ENCODE measurements at regions not wholly inside any gene's neighbourhood (a gene's known extent, or its start where the extent isn't known, plus 50 kb on each side); places are given as distances from the start of the nearest gene placed in this dataset.

DNA sequence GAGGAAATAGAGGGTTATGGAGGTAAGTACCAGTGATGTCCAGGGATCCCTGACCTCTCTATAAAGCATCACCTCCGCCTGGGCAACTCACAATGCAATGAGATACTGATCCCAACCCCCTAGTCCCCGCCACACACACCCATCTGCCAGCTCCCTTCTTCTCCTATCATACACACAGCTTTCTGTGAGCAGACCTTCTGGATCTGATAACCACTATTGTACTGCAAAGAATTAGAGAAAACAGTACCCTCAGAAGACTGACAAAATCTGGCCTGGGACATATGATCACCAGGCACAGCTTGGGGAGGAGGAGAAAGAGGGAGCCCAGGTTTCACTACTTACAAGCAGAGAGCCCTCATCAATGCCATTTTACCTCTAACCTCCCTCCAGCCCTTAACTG, 249.0 kb downstream of the SEC61B start:
- intact Hi-C loops (cut with DNase I): no loop called here

DNA sequence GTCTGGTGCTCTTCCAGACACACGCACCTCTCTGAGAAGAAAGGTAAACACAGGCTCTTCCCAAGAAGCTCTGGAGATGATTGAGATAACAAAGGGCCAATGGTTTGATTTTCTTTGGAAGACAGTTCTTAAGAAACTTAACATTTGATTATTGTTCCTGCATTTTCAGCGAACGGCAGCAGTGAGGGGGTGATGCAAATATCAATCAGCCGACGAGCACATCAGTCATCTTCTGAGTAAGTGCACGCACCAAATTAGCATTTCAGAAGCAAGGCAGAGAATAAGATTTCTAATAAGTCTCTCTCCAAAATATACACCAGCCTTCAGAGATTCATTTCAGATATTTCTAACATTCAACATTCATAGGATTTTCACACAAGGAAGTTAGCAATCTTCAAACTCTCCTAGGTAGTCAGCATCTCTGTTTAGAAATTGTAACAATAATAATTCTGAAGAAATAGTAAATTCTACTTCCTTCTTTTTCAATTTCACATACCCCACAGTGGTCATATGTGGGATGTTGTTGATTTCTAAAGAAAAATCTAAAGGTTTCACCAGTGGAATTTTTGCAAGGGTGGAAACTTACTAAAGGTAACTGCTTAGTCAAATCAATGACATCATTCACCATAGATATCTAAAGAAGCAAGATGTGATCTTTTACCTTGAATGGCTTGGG, 250.3 kb downstream of the SEC61B start:
- TF ChIP-seq, protein P1, sequence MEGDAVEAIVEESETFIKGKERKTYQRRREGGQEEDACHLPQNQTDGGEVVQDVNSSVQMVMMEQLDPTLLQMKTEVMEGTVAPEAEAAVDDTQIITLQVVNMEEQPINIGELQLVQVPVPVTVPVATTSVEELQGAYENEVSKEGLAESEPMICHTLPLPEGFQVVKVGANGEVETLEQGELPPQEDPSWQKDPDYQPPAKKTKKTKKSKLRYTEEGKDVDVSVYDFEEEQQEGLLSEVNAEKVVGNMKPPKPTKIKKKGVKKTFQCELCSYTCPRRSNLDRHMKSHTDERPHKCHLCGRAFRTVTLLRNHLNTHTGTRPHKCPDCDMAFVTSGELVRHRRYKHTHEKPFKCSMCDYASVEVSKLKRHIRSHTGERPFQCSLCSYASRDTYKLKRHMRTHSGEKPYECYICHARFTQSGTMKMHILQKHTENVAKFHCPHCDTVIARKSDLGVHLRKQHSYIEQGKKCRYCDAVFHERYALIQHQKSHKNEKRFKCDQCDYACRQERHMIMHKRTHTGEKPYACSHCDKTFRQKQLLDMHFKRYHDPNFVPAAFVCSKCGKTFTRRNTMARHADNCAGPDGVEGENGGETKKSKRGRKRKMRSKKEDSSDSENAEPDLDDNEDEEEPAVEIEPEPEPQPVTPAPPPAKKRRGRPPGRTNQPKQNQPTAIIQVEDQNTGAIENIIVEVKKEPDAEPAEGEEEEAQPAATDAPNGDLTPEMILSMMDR (IDR thresholded peaks at IDR 0.05): no peak
- DNase-seq: no peak
- H3K27me3 ChIP-seq: no peaks in the 10 kb centered on the region

More for the DNA sequence above, 249.0 kb downstream of the SEC61B start:
- no peak for ATAC-seq
- Histone ChIP-seq H3K9me3 (no peaks in the 10 kb centered on the region), H3K4me3 (no peak overlapping the region), H3K27me3 (no peaks in the 10 kb centered on the region), H3K36me3 (no peaks in the 10 kb centered on the region), H3K4me1 (no peaks in the 10 kb centered on the region), H3K27ac (no peak overlapping the region)
- no peak for DNase-seq
- TF ChIP-seq, protein P1 (IDR thresholded peaks at IDR 0.05): no peak

DNA sequence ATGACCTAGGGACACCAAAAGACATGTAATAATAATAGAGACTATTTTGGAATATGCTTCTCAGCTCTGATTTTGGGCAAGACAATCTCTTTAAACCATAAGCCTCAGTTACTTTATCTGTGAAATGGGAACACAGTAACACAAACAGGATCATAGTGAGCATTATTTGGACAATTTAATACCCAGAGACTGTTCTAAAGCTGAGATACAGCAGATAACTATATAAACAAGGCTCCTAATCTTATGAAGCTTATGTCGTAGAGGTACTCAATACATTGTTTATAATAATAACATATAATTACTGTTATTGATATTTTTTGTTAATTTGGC, 250.8 kb downstream of the SEC61B start:
- intact Hi-C loops (cut with DNase I): no loop called here

More for the DNA sequence above, 250.3 kb downstream of the SEC61B start:
- Histone ChIP-seq H3K27ac (no peak overlapping the region), H3K4me3 (no peak overlapping the region), H3K9me3 (no peaks in the 10 kb centered on the region), H3K36me3 (no peaks in the 10 kb centered on the region), H3K4me1 (no peaks in the 10 kb centered on the region)
- intact Hi-C loops (cut with DNase I): no loop called here
- ATAC-seq: no peak

DNA sequence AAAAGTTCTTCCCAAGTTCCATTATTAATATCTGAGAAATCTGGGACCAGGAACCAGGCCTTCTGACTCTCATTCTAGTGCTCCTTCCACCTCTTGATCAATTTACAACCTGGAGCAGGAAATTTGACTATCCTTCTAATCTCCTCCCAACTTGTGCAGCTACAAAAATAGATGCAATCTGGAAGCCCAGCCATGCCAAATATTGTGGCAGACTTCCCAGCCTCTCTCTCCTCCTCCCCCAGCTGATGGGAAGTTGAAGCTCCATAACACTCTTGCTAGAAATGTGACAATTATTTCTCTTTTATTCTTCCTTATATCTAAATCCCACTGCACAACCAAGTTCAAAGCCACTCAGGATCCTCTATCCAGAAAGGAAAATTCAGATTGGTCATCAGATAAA, 252.1 kb downstream of the SEC61B start:
- Histone ChIP-seq H3K27ac (no peak overlapping the region), H3K4me1 (no peaks in the 10 kb centered on the region), H3K36me3 (no peaks in the 10 kb centered on the region), H3K9me3 (no peaks in the 10 kb centered on the region), H3K4me3 (no peak overlapping the region), H3K27me3 (no peaks in the 10 kb centered on the region)
- DNase-seq (no peak), ATAC-seq (no peak)
- intact Hi-C loops (cut with DNase I): no loop called here
- TF ChIP-seq, protein P1 (IDR thresholded peaks at IDR 0.05): no peak

More for the DNA sequence above, 250.8 kb downstream of the SEC61B start:
- no peak overlapping the region for H3K27ac ChIP-seq
- no peak for DNase-seq
- no peaks in the 10 kb centered on the region for H3K36me3 ChIP-seq
- no peaks in the 10 kb centered on the region for H3K4me1 ChIP-seq
- TF ChIP-seq, protein P1 (IDR thresholded peaks at IDR 0.05): no peak
- no peaks in the 10 kb centered on the region for H3K27me3 ChIP-seq
- no peak overlapping the region for H3K4me3 ChIP-seq
- no peaks in the 10 kb centered on the region for H3K9me3 ChIP-seq
- no peak for ATAC-seq

DNA sequence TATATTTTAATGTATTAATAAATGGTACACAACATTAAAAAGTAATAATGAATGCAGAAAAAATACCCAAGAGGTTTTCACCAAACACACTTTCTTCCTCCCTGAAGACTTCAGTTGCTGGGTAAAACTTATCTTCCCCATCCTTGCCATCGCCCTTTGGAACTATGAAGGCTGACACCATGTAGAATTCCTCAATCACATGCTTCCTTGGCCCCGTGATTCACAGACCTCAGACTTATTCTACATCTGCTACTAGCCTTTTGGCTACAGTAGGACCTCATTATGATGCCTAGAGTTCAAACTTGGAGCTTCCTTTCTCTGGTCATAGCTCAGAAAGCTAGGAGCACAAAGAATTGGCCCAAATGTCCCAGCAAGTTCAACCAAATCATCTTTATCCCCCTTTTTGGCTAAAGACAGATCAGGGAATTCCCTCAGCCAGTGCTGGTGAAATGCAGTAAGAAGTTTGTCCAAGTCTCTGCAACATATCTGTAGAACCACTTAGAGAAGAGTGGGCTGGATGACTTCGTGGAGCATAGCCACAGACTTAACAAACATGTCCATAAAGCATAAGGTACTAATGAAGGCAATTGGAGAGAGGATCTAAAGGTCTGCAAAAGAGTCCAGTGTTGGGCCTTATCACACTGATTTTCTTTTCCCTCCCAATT, 253.5 kb downstream of the SEC61B start:
- Histone ChIP-seq H3K27me3 (no peaks in the 10 kb centered on the region), H3K27ac (no peak overlapping the region), H3K4me3 (no peak overlapping the region), H3K9me3 (no peaks in the 10 kb centered on the region), H3K4me1 (no peaks in the 10 kb centered on the region), H3K36me3 (no peaks in the 10 kb centered on the region)
- intact Hi-C loops (cut with DNase I): no loop called here
- TF ChIP-seq, protein P1 (IDR thresholded peaks at IDR 0.05): no peak
- no peak for DNase-seq
- no peak for ATAC-seq

Measured in left lung (tissue), 4 donors.